PC-9 (cell line): ENCODE measurements at regions not wholly inside any gene's neighbourhood (a gene's known extent, or its start where the extent isn't known, plus 50 kb on each side); places are given as distances from the start of the nearest gene placed in this dataset.

Source experiments
- BruUV-seq: library from RNA; stranded (reverse); fragments of 400-500 nt; replicated peaks from 2 replicates; lab custom pipeline; 2021; lab: Mats Ljungman, UMichigan
- CTCF ChIA-PET: fragments of 300-600 bp; sonication (Branson Sonifier 250); formaldehyde crosslinking; loops from one replicate; lab custom pipeline; 2022; ENCODE audit warnings: antibody characterized with exemption; lab: Charles Lee
- POLR2A ChIA-PET: fragments of 300-600 bp; sonication (Branson Sonifier 250); formaldehyde crosslinking; loops from one replicate; lab custom pipeline; 2022; ENCODE audit warnings: antibody characterized with exemption; ENCODE audit not compliant: unreplicated experiment; lab: Charles Lee
- DNase-seq, 2 experiments: peaks; one replicate each; pipeline versions ENCODE4 v3.0.0 to v3.0.0-alpha.2; 2015 to 2022; ENCODE audit warnings: mixed read lengths in 1 of 2
- H2AFZ ChIP-seq: fragments of 200-600 bp; sonication (generic); 2 replicates; pipeline ENCODE4 v1.8.1; 2017; ENCODE audit warnings: antibody characterized with exemption
- H3F3A ChIP-seq: fragments of 200-600 bp; sonication (generic); 2 replicates; pipeline ENCODE4 v1.8.1; 2017; ENCODE audit warnings: antibody characterized with exemption, mild to moderate bottlenecking, low read depth; ENCODE audit not compliant: insufficient read depth
- H3K27ac ChIP-seq: fragments of 200-600 bp; sonication (generic); 2 replicates; pipeline ENCODE4 v1.6.1; 2016; ENCODE audit warnings: mixed run types
- H3K27me3 ChIP-seq: fragments of 200-600 bp; sonication (generic); 2 replicates; pipeline ENCODE4 v1.6.1; 2016; ENCODE audit warnings: low read depth, mixed run types; ENCODE audit not compliant: insufficient read depth
- H3K36me3 ChIP-seq: fragments of 200-600 bp; sonication (generic); 2 replicates; pipeline ENCODE4 v1.6.1; 2016; ENCODE audit warnings: low read depth, mixed run types
- H3K4me1 ChIP-seq: fragments of 200-600 bp; sonication (generic); replicated peaks from 2 replicates; pipeline ENCODE4 v1.6.1; 2016; ENCODE audit warnings: mixed run types; ENCODE audit not compliant: insufficient read depth
- H3K4me2 ChIP-seq: fragments of 200-600 bp; sonication (generic); 2 replicates; pipeline ENCODE4 v1.6.1; 2017; ENCODE audit warnings: mixed run types
- H3K4me3 ChIP-seq: fragments of 200-600 bp; sonication (generic); 2 replicates; pipeline ENCODE4 v1.6.1; 2016; ENCODE audit warnings: mixed run types
- H3K79me2 ChIP-seq: fragments of 200-600 bp; sonication (generic); 2 replicates; pipeline ENCODE4 v1.6.1; 2017; ENCODE audit warnings: low read depth, mixed run types
- H3K9me2 ChIP-seq: fragments of 200-600 bp; sonication (generic); 2 replicates; pipeline ENCODE4 v1.8.1; 2017; ENCODE audit warnings: mild to moderate bottlenecking; ENCODE audit not compliant: insufficient read depth
- H3K9me3 ChIP-seq: fragments of 200-600 bp; sonication (generic); 2 replicates; pipeline ENCODE4 v1.8.1; 2016; ENCODE audit warnings: low read depth; ENCODE audit not compliant: insufficient read depth
- H4K20me1 ChIP-seq: fragments of 200-600 bp; sonication (generic); 2 replicates; pipeline ENCODE4 v1.8.1; 2017; ENCODE audit not compliant: insufficient read depth
- EZH2 ChIP-seq: fragments of 200-600 bp; sonication (generic); IDR thresholded peaks from 2 replicates; pipeline ENCODE4 v1.8.0; 2017; ENCODE audit warnings: antibody characterized with exemption, low read depth
- intact Hi-C: fragments of 100-400 bp; cut with micrococcal nuclease; formaldehyde crosslinking; loops from one replicate; pipeline ENCODE4 v1.10.0; 2022; ENCODE audit not compliant: unreplicated experiment
- TF ChIP-seq, protein P1 (sequence below): fragments of 200-600 bp; sonication (generic); conservative IDR thresholded peaks from 2 replicates; pipeline ENCODE4 v1.6.1; 2017; ENCODE audit warnings: mixed run types, antibody characterized with exemption, mild to moderate bottlenecking, moderate library complexity

DNA sequence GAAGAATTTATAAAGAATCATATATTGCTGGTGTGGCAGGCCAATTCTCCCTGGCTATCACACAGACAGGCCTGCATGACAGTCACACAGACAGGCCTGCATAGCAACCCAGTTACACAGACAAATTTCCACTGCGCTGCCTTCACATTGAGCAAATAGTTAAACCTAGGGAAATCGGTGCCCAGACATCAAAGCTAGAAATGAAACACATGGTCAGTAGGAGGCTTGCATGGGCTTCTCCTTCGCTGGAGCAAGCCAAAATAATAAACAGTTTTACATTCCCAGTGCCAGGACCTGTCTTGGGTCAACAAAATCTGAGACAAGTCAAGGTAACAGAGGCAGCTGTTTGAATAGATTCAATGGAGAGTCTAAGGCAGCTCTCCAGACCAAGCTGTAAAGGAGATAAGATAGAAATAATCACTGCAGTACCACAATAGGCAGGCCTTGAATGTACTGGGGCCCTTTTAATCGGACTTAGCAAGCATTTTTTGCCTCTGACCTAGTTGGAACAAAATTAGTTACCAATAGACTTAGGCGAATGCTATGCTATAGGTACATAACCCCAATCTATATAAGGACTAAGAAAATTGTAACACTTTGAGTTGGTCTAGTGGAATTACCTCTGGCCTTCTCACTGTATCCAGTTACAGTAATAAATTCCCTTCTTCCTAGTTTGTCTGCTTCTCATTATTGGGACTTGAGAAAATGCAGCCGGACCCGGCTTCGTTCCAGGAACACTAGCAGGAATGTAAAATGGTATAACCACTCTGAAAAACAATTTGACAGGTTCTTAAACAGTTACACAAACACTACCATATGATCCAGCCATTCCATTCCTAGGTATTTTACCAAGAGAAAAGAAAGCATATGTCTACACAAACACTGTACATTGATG is 274.7 kb upstream of the UBE2E2 start:
- Histone ChIP-seq H3F3A (no peaks in the 10 kb centered on the region), H3K4me3 (no peak overlapping the region), H3K4me2 (no peak overlapping the region), H3K9me3 (no peaks in the 10 kb centered on the region; the same call in 1 of the 2 replicates), H3K9me2 (no peaks in the 10 kb centered on the region), H3K36me3 (no peaks in the 10 kb centered on the region), H2AFZ (no peak overlapping the region), H3K27me3 (no peaks in the 10 kb centered on the region), H4K20me1 (no peaks in the 10 kb centered on the region), H3K4me1 (peaks cover 9% of the 10 kb centered on the region), H3K79me2 (no peaks in the 10 kb centered on the region), H3K27ac (no peak overlapping the region)
- CTCF ChIA-PET, result no interaction called here
- DNase-seq, result no peak
- POLR2A ChIA-PET, result no interaction called here
- BruUV-seq, result no TSS peak
- intact Hi-C loops, result no loop called here
- TF ChIP-seq, protein P1, sequence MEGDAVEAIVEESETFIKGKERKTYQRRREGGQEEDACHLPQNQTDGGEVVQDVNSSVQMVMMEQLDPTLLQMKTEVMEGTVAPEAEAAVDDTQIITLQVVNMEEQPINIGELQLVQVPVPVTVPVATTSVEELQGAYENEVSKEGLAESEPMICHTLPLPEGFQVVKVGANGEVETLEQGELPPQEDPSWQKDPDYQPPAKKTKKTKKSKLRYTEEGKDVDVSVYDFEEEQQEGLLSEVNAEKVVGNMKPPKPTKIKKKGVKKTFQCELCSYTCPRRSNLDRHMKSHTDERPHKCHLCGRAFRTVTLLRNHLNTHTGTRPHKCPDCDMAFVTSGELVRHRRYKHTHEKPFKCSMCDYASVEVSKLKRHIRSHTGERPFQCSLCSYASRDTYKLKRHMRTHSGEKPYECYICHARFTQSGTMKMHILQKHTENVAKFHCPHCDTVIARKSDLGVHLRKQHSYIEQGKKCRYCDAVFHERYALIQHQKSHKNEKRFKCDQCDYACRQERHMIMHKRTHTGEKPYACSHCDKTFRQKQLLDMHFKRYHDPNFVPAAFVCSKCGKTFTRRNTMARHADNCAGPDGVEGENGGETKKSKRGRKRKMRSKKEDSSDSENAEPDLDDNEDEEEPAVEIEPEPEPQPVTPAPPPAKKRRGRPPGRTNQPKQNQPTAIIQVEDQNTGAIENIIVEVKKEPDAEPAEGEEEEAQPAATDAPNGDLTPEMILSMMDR, result no peak
- no peak for TF ChIP-seq EZH2

DNA sequence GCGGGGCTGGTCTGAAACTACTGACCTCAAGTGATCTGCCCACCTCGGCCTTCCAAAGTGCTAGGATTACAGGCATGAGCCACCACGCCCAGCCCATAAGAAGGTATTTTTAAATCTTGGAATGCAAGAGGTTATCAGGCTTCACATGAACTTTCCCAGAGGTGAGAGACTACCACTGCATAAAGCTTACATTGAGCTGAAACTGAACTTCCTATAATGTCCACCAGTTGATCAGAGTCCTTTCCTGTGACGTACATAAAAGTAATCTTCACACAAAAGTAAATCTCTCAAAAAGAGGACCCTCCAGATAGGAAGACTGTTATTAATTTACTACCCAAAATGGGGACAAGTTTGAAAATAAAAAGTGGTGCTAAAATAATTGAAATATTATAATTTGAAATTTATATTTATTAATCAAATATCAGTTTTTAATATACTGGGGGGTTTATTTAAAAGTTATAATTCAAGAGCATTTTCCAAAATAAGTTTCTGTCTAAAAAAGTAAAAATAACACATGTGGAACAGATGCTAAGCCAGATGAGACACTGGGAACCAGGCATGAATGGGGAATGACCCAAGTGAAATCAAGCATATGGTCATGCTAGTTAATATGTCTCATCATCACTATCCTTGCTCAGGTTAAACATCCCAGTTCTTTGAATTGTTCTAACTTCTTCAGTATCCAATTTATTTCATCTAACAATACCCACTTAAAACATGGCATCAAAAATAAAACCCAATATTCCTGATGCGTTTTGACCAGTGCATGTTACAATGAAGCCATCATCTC is 269.9 kb upstream of the UBE2E2 start:
- no peaks in the 10 kb centered on the region for H4K20me1 ChIP-seq
- CTCF ChIA-PET, result no interaction called here
- no peak overlapping the region for H3K4me3 ChIP-seq
- H3F3A ChIP-seq, result no peaks in the 10 kb centered on the region
- DNase-seq, result no peak
- no peaks in the 10 kb centered on the region for H3K79me2 ChIP-seq
- H3K27ac ChIP-seq, result no peak overlapping the region
- TF ChIP-seq, protein P1, result no peak
- no peak for TF ChIP-seq EZH2
- no TSS peak for BruUV-seq
- intact Hi-C loops, result no loop called here
- no peaks in the 10 kb centered on the region for H3K27me3 ChIP-seq
- H3K4me1 ChIP-seq, result no peaks in the 10 kb centered on the region
- H3K4me2 ChIP-seq, result no peak overlapping the region
- H2AFZ ChIP-seq, result no peak overlapping the region
- peaks cover 6% of the 10 kb centered on the region; the same call in 1 of the 2 replicates for H3K9me2 ChIP-seq
- H3K9me3 ChIP-seq, result no peaks in the 10 kb centered on the region; the same call in 1 of the 2 replicates
- H3K36me3 ChIP-seq, result no peaks in the 10 kb centered on the region
- POLR2A ChIA-PET, result no interaction called here

DNA sequence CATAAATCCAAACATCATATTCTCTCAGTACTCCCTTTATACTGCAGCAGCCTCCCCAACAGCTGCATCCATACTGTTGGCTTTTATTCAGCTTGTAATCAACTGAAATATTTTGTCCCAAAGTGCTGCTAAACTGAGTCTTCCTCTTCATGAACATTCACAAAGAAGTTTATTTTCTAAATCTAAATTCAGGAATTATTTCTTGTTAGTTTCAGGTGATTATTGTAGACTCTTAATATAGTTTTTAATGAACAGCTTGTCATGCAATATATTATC is 269.3 kb upstream of the UBE2E2 start:
- H3K4me1 ChIP-seq, result no peaks in the 10 kb centered on the region

More for the DNA sequence above, 269.3 kb upstream of the UBE2E2 start:
- Histone ChIP-seq H3K4me3 (no peak overlapping the region), H2AFZ (no peak overlapping the region), H3K9me3 (no peaks in the 10 kb centered on the region; the same call in 1 of the 2 replicates), H3K9me2 (peaks cover 6% of the 10 kb centered on the region; the same call in 1 of the 2 replicates), H3K27me3 (no peaks in the 10 kb centered on the region), H3K79me2 (no peaks in the 10 kb centered on the region), H4K20me1 (no peaks in the 10 kb centered on the region), H3K36me3 (no peaks in the 10 kb centered on the region), H3K4me2 (no peak overlapping the region), H3K27ac (no peak overlapping the region), H3F3A (no peaks in the 10 kb centered on the region)
- BruUV-seq, result no TSS peak
- ChIA-PET POLR2A (no interaction called here), CTCF (no interaction called here)
- no peak for DNase-seq
- no peak for TF ChIP-seq EZH2
- TF ChIP-seq, protein P1, result no peak
- intact Hi-C loops, result no loop called here
